Transverse colon (tissue), 3 donors: ENCODE measurements at regions not wholly inside any gene's neighbourhood (a gene's known extent, or its start where the extent isn't known, plus 50 kb on each side); places are given as distances from the start of the nearest gene placed in this dataset.

ENCODE experiments used
- CTCF ChIP-seq, 5 experiments: fragments of 200-600 bp in 3 of 5; fragments of 450-650 bp in 2 of 5; sonication (generic) in 3 of 5; IDR thresholded peaks; 1 replicate in 2 of 5; 2 replicates in 3 of 5; pipeline ENCODE4 v1.5.1; 2016 to 2017; ENCODE audit warnings: antibody characterized with exemption in 5 of 5, inconsistent platforms in 3 of 5, mild to moderate bottlenecking in 2 of 5, moderate library complexity in 1 of 5
- POLR2A ChIP-seq: fragments of 450-650 bp; IDR thresholded peaks from one replicate; pipeline ENCODE4 v1.6.1; 2016; ENCODE audit warnings: antibody characterized with exemption, mild to moderate bottlenecking, moderate library complexity

GRCh38 chr6:169939554-169940164 is 188.2 kb downstream of the ERMARD start:
- TF ChIP-seq CTCF (IDR thresholded peaks at IDR 0.05), result no peak
- TF ChIP-seq POLR2A, result no peak
